Stomach (tissue), 8 donors: ENCODE measurements at regions not wholly inside any gene's neighbourhood (a gene's known extent, or its start where the extent isn't known, plus 50 kb on each side); places are given as distances from the start of the nearest gene placed in this dataset.
A peak's percentile ranks its signal among the peaks of the same experiment; 100 is the strongest.
"Not testable (repeated sequence)": the region's sequence is repeated elsewhere in the genome, so short reads cannot be mapped to it uniquely, and the experiment has no call there.

ENCODE experiments used
- DNase-seq, 2 donors: peaks; one replicate each; pipeline versions ENCODE4 v3.0.0 to v3.0.0-alpha.2; 2013 to 2019
- H3K27ac ChIP-seq, 5 donors: fragments of 200-600 bp in 4 of 5; sonication (generic) in 4 of 5; one replicate each; pipeline ENCODE4 v1.5.1; 2013 to 2019; ENCODE audit warnings: mild to moderate bottlenecking in 1 of 5, moderate library complexity in 1 of 5
- H3K27me3 ChIP-seq, 3 donors: fragments of 200-600 bp; sonication (generic); one replicate each; pipeline ENCODE4 v1.5.1; 2017 to 2019; ENCODE audit warnings: mixed run types in 1 of 3
- H3K36me3 ChIP-seq, 4 donors: fragments of 200-600 bp; sonication (generic); 1 replicate in 3 of 4; 2 replicates in 1 of 4; pipeline ENCODE4 v1.5.1; 2016 to 2019
- H3K4me1 ChIP-seq, 4 donors: fragments of 200-600 bp; sonication (generic); one replicate each; pipeline ENCODE4 v1.5.1; 2016 to 2019
- H3K4me3 ChIP-seq, 4 donors: fragments of 200-600 bp; sonication (generic) in 3 of 4; one replicate each; pipeline ENCODE4 v1.5.1; 2016 to 2019; ENCODE audit warnings: mild to moderate bottlenecking in 1 of 4
- H3K9me3 ChIP-seq, 4 donors: fragments of 200-600 bp; sonication (generic); one replicate each; pipeline ENCODE4 v1.5.1; 2016 to 2019
- EP300 ChIP-seq: sonication (generic); formaldehyde crosslinking; IDR thresholded peaks from one replicate; pipeline ENCODE4 v1.6.1; 2017; ENCODE audit warnings: antibody characterized with exemption
- POLR2A ChIP-seq, 4 donors: fragments of 450-650 bp; IDR thresholded peaks; one replicate each; pipeline ENCODE4 v1.6.1; 2016; ENCODE audit warnings: antibody characterized with exemption in 4 of 4, control low read depth in 2 of 4, mild to moderate bottlenecking in 1 of 4, moderate library complexity in 1 of 4
- POLR2AphosphoS5 ChIP-seq, 3 donors: sonication (generic); formaldehyde crosslinking; IDR thresholded peaks; one replicate each; pipeline ENCODE4 v1.6.1; 2016; ENCODE audit warnings: antibody characterized with exemption in 3 of 3
- WGBS, 5 donors: extraction: QIAGEN DNeasy Blood & Tissue Kit in 3 of 5; methylation state at CpG; one replicate each; pipeline versions ENCODE4 v1.1.5 to v1.1.7; 2013 to 2018; 5-methylcytosine and 5-hydroxymethylcytosine counted together
- intact Hi-C: fragments of 100-400 bp; cut with DNase I; formaldehyde crosslinking; loops from one replicate; pipeline ENCODE4 v1.15.1; 2023; ENCODE audit warnings: low total_unique reads
- TF ChIP-seq, protein P1 (sequence below), 7 experiments: fragments of 450-650 bp in 4 of 7; fragments of 200-600 bp in 3 of 7; sonication (generic) in 3 of 7; IDR thresholded peaks; one replicate each; pipeline ENCODE4 v1.5.1; 2016 to 2019; ENCODE audit warnings: antibody characterized with exemption in 7 of 7, control low read depth in 2 of 7, mild to moderate bottlenecking in 1 of 7
- donor health status: healthy with polysubstance abuse.
- donor health status: Bipolar disorder and iron deficiency.
- donor health status: healthy.

DNA sequence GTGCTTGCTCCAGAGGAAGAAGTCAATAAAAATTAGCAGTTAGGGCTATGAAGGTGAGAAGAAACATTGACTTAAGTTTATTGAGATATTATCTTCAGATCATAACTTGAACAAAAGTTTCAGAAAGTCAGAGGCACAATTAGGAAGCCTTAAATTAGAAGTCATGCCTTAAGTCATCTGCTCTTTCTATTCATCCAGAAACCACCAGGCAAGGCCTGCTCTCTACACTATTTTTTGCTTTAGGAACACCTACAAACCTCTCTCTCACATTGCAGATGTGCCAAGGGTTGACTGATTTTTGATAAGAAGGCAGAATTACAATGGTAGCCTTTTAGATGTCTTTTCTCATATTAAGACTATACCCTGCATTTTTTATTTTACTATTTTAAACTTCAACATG lies 268.7 kb downstream of the SPRY2 start:
- H3K9me3 ChIP-seq: peaks cover 0 to 4% (median 0%) of the 10 kb centered on the region in 4 donors
- no peak overlapping the region for H3K27ac ChIP-seq
- DNase-seq: no peak
- intact Hi-C loops: no loop called here
- H3K4me1 ChIP-seq: peaks cover 0 to 4% (median 0%) of the 10 kb centered on the region in 4 donors
- TF ChIP-seq POLR2AphosphoS5 (IDR thresholded peaks at IDR 0.05): no peak
- TF ChIP-seq EP300: no peak
- H3K27me3 ChIP-seq: no peaks in the 10 kb centered on the region
- no peak overlapping the region for H3K4me3 ChIP-seq
- H3K36me3 ChIP-seq: no peaks in the 10 kb centered on the region

DNA sequence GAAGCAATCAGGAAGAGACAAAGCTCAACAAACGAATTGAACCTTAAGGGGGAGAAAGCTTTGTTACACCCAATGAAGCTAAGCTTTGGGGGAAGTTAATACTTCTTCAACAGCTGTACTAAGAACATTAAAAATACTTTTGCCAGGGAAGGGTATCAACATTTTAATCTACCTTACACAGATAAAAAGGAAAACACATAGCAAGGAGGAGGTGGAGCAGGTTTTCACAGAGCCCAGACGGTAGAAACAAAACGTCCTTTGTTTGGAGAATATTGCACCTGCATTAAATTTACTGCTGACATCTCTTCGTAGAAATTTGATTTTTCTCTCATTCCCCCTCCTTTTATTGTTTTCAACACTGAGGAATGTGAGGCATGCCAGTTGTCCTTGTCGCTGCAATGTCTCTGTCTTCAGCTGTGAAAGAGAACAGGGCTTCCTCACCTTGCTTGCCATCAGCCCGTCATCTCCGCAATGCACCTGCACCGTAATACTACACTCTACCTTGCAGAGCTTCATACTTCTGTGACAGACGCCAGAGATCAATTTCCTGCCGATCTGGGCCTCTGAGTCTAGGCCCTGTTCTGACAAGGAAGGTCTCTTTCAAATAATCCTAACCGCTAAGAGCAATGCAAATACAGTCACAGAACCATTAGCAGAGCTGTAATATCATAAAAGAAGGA lies 270.8 kb downstream of the SPRY2 start:
- Histone ChIP-seq H3K36me3 (no peaks in the 10 kb centered on the region), H3K27me3 (no peaks in the 10 kb centered on the region), H3K9me3 (peaks cover 0 to 4% (median 0%) of the 10 kb centered on the region in 4 donors), H3K4me1 (peaks cover 0 to 4% (median 0%) of the 10 kb centered on the region in 4 donors), H3K27ac (peak overlapping the region in 1 of 5 donors; percentile 12), H3K4me3 (no peak overlapping the region)
- DNase-seq: peak in 1 of 2 donors; percentile 17
- no peak for TF ChIP-seq POLR2A (IDR thresholded peaks at IDR 0.05)
- TF ChIP-seq POLR2AphosphoS5 (IDR thresholded peaks at IDR 0.05): no peak
- TF ChIP-seq EP300: no peak
- TF ChIP-seq, protein P1, sequence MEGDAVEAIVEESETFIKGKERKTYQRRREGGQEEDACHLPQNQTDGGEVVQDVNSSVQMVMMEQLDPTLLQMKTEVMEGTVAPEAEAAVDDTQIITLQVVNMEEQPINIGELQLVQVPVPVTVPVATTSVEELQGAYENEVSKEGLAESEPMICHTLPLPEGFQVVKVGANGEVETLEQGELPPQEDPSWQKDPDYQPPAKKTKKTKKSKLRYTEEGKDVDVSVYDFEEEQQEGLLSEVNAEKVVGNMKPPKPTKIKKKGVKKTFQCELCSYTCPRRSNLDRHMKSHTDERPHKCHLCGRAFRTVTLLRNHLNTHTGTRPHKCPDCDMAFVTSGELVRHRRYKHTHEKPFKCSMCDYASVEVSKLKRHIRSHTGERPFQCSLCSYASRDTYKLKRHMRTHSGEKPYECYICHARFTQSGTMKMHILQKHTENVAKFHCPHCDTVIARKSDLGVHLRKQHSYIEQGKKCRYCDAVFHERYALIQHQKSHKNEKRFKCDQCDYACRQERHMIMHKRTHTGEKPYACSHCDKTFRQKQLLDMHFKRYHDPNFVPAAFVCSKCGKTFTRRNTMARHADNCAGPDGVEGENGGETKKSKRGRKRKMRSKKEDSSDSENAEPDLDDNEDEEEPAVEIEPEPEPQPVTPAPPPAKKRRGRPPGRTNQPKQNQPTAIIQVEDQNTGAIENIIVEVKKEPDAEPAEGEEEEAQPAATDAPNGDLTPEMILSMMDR (IDR thresholded peaks at IDR 0.05): no peak
- WGBS, 5 donors: 29 to 49% (median 42%) methylated on average over 11 of the region's 11 CpGs
- intact Hi-C loops: no loop called here

DNA sequence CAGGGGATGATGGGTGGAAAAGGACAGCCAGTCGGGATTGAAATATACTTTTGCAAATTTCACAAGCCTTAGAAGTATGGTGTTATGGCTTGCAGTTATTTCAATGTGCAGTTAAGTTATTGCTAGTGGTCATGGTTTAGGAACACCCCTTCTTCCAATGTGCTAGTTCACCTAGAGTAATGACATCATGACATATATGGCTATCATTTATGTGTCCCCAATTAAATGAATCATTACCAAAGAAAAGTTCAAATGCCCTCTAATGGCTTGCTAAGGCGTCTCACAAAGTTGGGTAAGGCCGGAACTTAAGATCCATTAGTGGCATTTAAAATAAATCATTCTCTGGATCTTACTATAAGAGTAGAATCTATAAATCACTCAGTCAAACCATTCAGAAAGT lies 271.6 kb downstream of the SPRY2 start:
- 79 to 91% (median 88%) methylated on average over 3 of the region's 3 CpGs for WGBS, 5 donors
- H3K36me3 ChIP-seq: no peaks in the 10 kb centered on the region
- no peak overlapping the region for H3K4me3 ChIP-seq
- H3K9me3 ChIP-seq: peaks cover 0 to 3% (median 0%) of the 10 kb centered on the region in 4 donors
- no peaks in the 10 kb centered on the region for H3K27me3 ChIP-seq
- peaks cover 0 to 4% (median 0%) of the 10 kb centered on the region in 4 donors for H3K4me1 ChIP-seq
- no peak overlapping the region for H3K27ac ChIP-seq
- intact Hi-C loops: no loop called here
- TF ChIP-seq POLR2AphosphoS5 (IDR thresholded peaks at IDR 0.05) (no peak), POLR2A (IDR thresholded peaks at IDR 0.05) (no peak), EP300 (no peak)
- TF ChIP-seq, protein P1 (IDR thresholded peaks at IDR 0.05): no peak
- DNase-seq: no peak

- Histone ChIP-seq H3K4me3 (no peak overlapping the region), H3K27ac (no peak overlapping the region), H3K9me3 (no peaks in the 10 kb centered on the region), H3K27me3 (no peaks in the 10 kb centered on the region), H3K36me3 (no peaks in the 10 kb centered on the region), H3K4me1 (peaks cover 0 to 4% (median 0%) of the 10 kb centered on the region in 4 donors)
- TF ChIP-seq POLR2A (IDR thresholded peaks at IDR 0.05) (no peak), EP300 (no peak), POLR2AphosphoS5 (IDR thresholded peaks at IDR 0.05) (no peak)
- TF ChIP-seq, protein P1 (IDR thresholded peaks at IDR 0.05): no peak
- 0 to 97% (median 43%) methylated on average over 1 of the region's 1 CpG for WGBS, 5 donors
- intact Hi-C loops: no loop called here
- no peak for DNase-seq
Measured at GRCh38 chr13:80065996-80066395, 274.9 kb downstream of the SPRY2 start.

- not testable (repeated sequence) for DNase-seq
Measured at GRCh38 chr13:80062416-80062815, 278.5 kb downstream of the SPRY2 start.

More at GRCh38 chr13:80062416-80062815, 278.5 kb downstream of the SPRY2 start:
- H3K4me3 ChIP-seq, intact Hi-C loops, H3K27me3 ChIP-seq, H3K9me3 ChIP-seq, H3K27ac ChIP-seq, H3K36me3 ChIP-seq, H3K4me1 ChIP-seq: not testable (repeated sequence)
